T-helper 1 cell (primary cell): ENCODE measurements at regions not wholly inside any gene's neighbourhood (a gene's known extent, or its start where the extent isn't known, plus 50 kb on each side); places are given as distances from the start of the nearest gene placed in this dataset.

Experiments used
- DNase-seq, 5 donors: peaks; one replicate each; pipeline ENCODE4 v3.0.0-alpha.2; 2012 to 2020

DNA sequence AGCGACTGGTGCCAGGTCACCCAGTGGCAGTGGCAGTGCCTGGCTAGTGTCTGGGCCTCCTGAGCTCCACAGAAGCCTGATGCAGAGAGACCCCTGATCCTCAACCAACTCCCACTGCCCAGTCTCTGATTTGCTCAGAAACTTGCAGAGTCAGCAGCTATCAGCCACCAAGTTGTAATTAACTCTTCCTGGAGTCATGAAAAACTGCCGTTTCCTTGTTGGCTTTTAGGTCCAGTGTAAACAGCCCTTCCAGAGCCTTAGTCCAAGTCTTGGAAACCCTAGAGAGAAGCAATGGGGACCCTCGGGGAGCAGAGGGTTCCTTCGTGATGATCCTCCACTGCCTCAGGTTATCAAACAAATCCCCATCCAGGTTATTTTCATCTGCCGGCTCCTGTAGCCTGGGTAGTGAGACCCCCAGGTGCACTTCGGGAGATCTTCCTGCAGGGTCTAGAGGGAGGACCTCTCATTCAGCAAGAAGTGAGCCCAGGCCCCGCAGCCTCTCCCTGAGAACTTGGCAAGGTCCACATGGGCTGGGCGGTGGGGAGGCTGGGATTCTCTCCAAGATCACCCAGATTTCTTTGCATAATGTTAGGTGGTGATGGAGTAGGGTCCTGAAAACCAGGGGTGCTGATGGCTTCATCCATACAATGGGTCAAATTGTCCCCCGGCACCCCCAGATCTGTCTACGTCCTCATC, 137.7 kb upstream of the HDAC4 start:
- no peak for DNase-seq

DNA sequence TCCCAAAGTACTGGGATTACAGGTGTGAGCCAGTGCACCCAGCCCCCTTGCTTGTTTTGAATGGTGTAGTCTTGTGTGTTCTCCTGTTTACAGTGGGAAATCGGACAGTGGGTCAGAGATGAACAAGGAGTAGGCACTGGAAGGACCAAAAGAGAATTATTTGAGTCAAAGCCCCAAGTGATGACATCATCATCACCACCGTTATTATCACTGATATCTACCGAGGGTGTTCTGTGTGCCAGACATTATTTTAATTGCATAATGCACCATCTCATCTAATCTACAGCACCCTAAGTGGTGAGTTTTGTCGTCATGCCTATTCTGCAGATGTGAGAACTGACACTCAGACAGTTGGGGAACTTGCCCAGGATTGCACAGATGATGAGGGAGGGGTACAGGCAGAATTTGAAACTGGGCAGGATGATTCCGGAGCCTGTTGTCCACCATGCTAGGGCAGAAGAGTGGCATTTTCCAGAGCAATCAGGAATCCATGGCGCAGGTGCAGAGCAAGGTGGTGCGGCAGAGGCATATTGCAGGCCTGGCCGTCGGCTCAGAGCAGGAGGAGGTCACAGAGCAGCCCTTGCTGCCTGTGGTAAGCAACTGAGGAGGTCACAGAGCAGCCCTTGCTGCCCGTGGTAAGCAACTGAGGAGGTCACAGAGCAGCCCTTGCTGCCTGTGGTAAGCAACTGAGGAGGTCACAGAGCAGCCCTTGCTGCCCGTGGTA, 137.0 kb upstream of the HDAC4 start:
- no peak for DNase-seq

DNA sequence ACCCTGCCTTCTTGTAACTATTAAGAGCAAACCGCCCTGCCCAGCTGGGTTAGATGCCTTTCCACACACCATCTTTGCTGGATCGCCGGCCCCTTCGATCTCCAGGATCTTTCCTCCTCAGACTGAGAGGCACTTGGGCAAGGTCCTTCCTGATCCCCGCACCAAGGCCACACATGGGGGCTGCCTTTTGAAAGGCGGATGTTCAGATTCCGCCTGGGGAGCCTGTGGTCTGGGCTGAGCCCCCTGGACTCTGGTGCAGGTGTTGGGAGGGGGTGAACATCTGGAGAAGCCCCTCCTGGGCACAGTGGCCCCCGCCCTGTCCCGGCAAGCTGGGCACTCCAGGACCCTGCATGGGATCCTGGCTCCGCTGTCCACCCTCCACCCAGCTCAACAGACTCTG, 135.4 kb upstream of the HDAC4 start:
- no peak for DNase-seq

DNA sequence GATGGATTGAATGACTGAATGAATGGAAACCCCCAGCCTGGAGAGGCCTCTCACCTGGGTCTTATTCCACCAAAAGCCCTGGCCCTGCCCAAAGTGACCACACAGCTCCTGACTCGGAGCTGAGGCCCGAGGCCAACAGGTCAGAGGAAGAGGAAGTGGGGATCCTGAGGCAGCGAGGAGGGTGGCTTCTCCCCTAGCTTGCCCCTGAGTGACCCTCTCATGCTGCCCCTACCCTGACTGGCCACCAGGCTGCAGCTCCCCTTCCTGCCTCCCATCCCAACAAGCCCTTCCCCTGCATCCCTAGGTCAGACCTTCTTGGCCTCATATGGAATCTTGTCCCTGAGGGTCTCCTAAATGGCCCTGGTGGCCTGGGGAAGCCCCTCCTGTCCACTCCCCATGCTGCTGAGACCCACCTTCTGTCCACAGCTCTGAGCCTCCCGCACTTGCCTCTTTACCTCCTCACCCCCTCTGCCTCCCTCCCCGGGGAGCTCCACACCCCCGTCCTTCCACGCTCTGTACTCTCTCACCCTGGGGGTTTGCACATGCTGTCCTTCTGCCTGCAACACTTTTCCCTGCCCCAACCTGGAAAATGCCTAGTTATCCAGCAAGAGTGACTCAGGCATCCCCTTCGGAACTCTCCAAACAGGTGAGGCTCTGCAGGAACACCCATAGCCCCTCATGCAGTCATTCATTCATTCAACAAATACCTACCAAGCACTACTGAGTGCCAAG, 134.8 kb upstream of the HDAC4 start:
- no peak for DNase-seq

DNA sequence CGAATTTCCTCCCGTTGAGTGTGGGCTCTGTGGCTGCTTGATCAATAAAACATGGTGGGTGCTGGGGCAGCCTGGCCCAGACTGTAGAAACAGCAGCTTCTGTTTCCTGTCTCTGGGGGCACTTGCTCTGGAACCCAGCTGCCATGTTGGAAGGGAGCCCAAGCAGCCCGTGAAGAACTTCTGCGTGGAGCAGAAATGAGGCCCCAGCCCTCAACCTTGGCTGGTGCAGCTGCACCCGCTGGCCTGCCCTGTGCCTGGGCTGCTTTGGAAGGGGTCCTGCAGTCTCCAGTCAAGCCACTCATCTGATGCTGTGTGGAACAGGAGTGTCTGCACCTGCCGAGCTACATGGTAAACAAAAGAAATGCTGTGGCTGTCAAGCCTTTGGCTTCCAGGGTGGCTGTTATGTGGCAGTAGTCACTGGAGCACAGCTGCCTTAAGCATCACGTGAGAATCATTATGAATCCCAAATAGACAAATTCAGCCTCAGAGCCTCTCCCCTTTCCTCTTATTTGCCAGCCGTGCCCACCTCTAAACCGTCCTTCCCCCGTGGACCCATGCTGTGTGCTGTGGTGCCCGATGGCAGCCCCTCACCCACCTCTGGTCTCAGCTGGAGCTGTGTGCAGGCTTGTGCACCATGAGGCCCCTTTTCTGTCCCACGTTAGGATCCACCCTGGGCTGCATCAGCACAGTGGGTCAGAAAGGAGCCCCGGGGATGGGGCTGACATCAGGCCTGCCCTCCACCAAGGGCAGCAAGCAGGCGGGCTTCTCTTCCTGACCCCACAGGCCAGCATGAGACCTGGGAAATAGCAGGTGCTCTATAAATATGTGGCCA, 134.0 kb upstream of the HDAC4 start:
- DNase-seq, result no peak

DNA sequence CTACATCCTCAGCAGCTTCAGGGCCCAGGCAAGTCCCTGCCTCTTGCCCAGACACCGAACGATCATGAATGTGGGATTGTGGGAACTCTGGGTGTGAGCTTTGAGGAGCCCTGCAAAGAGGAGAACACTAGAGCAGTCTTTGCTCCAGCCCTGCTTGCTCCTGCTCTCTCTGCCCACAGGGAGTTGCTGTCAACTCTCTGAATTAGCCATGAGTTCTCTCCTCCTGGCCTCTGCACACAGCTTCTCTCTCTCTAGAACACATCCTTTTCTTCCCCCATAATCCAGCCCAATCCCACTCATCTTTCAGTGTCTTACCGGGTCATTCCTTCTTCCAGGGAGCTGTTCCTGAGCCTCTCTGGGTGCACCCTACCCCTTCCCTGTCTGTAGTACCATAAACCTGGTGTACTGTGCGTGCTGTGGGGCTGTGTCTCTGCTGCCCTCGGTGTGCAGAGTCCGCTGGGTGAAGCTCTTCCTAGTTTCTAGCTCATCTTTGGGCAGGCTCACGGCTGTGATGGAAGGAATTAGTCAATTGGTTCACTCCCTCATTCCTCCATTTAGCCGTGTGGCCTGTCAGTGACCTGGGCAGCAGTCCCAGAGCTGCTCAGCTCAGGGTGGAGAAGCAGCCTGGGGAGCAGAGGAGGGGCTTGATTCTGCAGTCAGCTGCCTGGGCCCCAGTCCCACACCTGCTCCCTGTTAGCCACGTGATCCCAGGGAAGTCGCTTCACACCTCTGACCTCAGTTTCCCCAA, 132.9 kb upstream of the HDAC4 start:
- DNase-seq, result no peak

DNA sequence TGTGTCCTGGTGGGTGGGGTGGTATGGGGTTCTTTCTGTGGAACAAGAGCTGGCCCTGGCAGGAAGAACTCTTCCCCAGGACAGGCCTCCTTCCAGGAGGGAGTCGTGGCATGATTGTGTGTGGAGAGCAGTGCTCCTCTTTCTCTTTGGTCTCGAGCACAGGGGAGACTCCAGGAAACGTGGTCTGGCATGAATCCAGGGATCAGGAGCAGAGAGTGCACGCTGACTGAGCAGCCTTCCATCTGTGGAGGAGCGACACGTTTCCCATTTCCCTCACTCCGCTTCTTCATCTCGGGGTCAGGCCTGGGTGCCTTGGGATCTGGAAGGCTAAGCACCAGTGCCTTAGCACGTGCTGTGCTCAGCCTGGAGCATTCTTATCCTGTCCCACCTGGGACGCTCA, 132.0 kb upstream of the HDAC4 start:
- no peak for DNase-seq

DNA sequence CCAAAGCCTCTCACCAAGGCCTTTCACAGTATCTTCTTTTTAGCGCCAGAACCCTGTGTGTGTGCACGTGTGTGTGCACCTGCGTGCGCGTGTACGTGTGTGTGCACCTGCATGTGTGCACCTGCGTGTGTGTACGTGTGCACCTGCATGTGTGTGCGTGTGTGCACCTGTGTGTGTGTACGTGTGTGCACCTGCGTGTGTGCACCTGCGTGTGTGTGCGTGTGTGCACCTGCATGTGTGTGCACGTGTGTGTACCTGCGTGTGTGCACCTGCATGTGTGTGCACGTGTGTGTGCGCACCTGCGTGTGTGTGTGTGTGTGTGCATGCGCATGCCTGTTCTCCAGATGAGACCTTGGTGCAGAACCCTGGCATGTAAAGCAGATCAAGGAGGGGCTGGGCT, 131.4 kb upstream of the HDAC4 start:
- no peak for DNase-seq

DNA sequence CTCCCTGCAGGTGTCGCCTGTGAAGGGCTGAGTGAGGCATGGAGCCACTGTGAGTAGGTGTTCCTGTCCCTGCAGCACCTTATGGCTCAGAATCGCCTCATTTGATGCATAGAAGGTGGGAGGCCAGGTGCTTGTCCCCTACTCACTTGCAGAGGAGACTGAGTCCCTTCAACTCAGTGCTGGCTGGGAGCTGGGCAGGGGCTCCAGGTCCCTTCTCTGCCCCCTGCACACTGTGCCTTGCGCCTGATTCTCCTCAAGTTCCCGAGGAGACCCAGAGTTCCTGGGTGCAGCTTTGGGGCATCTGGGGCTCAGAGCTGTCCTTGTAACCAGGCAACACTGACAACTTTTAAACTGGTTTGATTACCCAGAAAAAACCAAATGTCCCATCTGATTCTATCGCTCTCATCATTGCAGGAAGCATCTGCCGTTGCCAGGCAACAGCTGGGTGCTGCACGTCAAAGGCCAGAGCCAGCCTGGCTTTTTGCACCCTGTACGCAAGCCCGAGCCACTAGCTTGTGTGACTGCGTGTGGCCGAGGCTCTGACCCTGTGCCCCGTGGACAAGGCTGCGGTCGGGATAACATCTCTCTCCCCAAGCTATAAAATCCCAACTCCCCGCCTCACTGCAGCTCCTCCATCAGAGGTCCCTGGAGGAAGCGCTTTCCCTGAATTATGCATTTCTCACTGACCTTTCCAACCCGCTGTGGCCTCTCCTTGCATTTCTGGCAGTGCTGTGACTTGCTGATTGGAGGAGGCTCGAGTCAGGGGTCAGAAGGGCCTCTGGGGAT, 130.8 kb upstream of the HDAC4 start:
- no peak for DNase-seq

DNA sequence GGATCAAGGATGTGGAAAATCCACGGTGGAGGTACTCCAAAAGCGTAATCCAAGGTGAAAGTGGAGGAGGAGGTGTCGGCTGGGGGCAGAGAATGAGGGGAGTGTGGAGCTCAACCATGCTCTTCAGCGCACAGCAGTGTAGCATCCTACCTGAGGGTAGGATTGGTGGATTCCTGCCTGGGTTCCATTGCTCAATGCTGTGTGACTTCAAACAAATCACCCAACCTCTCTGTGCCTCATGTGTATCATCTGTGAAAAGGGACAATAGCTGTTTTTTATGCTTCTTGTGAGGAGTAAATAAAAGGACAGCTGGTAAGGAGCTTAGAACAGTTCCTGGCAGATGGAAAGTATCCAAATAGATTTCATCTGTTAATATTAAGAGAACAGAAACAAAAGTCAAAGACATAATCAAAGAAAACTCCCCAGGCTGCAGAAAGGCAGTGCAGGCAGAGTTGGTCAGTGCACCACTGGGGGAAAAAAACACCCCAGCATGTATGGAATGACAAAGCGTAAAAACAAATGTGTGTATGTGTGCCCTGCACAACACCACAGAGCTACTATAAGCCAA, 130.0 kb upstream of the HDAC4 start:
- DNase-seq, result no peak

DNA sequence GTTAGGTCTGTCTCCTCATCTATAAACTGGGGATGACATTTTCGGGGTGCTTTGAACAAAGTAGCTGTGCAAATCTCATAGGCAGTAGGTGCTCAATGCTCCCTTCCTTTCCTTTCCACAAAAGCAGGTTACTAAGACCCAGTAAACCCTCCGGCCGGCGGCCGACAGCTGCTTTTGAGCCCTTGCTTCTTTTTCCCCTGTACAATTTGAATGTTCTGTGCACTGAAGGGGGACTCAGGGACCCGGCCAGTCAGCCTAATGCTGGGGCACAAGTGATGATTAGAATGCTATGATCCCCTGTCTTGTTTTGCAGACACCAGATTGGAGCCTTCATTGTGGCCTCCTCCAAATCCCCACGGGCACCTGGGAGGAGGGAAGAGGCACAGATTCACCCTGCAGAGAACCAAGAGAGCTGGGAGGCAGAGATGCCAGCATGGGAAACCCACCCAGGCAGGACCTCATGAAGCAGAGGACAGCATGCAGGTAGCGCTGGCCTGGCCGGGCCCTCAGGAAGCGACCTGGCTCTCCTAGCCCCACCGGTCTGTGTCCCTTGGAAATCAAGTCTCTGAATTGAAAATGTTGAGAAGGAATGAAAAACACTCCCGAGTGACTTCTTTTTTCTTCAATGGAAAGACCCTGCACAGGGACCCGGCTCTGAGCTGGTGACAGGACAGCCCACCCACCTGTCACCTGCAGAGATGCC, 128.6 kb upstream of the HDAC4 start:
- DNase-seq, result no peak

DNA sequence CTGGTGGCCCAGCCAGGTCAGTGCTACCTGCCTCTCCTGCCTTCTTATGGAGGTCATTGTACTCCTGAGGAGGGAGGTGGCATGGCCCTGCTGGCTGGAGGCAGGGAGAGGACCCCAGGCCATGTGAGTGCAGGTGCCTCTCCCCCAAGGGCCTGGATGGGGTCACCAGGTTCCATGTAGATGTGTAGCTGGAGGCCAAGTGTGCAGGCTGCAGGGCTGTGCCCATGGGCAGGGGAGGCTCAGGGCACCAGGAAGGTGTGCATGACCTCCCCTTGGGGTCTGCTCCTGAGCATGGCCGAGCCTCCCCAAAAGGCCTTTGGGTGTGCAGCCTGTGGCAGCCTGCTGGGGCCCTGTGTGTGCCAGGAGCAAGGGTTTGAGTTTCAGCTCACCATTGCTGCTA, 128.1 kb upstream of the HDAC4 start:
- DNase-seq, result no peak

DNA sequence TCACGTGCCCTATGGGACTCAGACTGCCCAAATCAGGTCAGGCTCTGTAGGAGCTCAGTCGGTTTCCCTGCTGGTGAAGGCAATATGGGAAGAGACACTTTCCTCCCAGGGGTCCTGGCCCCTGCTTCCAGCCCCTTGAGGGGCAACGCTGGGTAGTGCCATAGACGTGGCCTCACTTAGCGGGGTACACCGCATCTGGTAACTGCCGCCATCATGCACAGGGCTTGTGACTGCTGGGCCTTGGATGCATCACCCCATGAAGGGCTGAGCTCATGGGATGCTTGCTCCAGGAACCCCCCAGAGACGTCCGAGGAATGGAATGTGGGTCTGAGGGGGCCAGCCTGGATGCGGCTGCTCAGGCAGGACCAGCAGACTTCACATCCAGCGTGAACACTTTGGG, 127.3 kb upstream of the HDAC4 start:
- DNase-seq, result no peak

DNA sequence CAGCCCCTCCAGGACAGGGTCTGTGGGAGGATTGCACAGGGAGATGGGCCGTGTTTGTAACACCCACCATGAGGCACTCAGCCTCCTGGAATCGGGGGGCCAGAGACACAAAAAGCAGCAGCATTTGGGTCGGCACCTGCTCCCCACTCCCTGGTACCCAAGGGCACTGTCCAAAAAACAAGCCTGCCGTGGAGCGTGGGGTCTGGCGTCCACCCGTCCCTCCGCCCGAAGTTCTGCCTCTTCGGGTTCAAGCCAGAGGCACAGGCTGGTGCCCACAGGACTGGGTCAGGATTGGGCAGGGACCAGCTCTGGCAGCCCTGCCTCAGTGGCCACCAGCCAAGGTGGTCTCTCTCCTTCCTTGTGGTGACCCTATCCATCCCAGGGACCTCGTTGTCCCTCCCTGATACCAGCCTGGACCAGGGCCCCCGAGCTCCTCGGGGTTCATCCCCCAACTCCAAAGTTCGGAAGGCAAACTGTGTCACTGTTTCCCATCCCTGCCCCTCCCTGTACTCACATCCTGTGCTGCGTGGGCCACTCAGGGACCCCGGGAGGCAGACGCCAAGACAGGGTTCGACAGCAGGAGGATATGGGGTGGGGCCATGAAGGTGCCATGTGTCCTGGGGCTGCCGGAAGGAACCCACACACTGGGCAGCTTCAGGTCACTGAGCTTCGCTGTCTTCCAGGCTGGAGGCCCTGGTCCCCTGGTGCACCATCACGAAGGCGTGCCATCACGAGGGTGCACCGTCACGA, 126.0 kb upstream of the HDAC4 start:
- DNase-seq, result no peak

DNA sequence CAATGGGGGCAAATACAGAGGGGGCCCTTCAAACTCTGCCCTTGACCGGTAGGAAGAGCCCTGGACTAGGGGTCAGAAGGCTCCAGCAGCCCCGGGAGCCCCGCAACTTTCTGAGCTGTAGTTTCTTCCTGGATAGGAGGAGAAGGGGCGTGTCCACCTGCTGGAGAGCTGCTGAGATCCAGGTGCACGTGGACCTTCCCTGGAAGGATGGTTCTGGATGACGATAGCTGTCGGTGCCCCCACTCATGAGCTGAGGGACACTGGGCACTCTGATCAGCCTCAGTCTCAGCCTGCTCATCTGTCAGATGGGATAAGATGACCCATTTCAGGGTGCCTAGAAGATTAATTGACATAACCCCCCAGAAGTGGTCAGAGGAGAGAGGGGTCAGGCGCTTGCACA, 125.2 kb upstream of the HDAC4 start:
- no peak for DNase-seq

DNA sequence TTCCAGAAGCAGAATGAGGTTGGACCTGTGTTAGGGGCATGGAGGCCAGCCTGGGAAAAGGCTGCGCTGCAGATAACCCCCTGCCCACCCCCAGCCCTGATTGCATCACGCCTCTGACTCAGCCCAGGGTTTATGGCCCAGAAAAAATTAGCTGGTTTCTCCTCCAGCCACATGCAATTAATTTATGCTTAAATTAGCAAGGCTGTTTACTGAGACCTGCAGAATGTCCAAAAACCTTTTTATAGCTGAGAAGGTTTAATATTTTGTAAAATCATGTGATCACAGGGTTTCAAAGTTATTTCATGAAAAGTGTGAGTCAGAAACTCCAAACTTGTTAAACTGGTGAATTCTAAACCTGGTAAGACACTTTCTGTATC, 123.1 kb upstream of the HDAC4 start:
- no peak for DNase-seq

DNA sequence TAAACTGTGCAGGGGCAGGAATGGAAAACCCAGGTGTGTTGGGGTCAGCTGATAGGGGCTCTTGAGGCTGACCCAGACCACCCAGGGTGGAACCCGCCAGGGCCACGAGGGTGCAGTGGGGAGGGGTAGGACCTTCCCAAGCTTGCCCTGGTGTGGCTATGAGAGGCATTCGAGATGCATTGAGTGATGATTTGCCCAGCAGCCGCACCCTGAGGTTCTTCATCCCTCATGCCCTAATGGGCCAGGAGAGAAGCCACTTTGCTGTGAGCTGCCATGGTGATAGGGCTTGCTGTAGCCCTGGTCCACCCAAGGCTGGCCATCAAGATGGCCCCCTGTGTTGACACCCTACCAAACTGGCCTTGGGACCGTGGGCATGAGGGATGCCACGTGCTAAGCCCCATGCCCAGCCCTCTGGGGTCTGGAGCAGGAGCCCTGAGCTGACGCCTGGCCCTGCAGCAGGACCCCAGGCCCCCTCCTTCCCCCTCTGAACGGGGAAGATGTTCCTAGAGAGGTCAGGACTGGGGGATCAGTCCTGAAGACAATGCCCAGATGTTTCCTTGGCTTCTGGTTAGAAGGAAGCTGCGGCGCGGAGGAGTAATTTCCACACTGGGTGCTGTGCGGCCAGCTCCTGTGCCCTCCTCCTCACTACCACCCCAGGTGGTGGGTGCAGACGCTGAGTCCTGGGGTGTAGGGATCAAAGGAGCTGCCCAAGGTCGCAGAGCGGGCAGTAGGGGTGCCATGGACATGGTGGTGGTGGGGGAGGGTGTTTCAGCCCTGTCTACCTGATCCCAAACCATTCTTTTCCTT, 122.5 kb upstream of the HDAC4 start:
- no peak for DNase-seq

DNA sequence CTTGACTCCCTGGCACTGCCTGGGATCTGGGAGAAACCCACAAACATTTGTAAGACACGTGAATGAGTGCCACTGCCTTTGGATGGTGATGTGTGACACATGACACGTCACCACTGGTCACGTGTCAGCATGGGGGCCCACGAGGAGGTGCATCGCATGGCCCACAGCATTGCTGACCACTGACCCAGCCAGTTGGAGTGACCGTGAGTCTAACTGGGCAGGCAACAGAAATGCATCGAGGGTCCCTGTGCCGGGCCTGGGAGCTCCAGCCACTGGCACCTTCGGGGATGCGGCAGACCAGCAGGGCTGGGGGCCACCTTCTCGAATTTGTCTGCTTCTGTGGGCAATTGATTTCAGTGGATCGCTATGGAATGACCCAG, 121.9 kb upstream of the HDAC4 start:
- DNase-seq, result no peak
